OCI-LY1 (cell line): ENCODE measurements at regions not wholly inside any gene's neighbourhood (a gene's known extent, or its start where the extent isn't known, plus 50 kb on each side); places are given as distances from the start of the nearest gene placed in this dataset.

Experiments used
- CTCF ChIP-seq: fragments of 200-600 bp; sonication (generic), shearing (Covaris generic); IDR thresholded peaks from 2 replicates; pipeline ENCODE4 v1.5.1; 2017; ENCODE audit warnings: mild to moderate bottlenecking, antibody characterized with exemption, low read length, moderate library complexity, mixed read lengths
- EZH2 ChIP-seq: fragments of 200-600 bp; sonication (generic), shearing (Covaris generic); IDR thresholded peaks from 2 replicates; pipeline ENCODE4 v1.8.0; 2017; ENCODE audit warnings: borderline replicate concordance, mixed run types, mild to moderate bottlenecking, antibody characterized with exemption, low read length, moderate library complexity, mixed read lengths

- no peak for TF ChIP-seq EZH2
- TF ChIP-seq CTCF: no peak
Measured at GRCh38 chr21:16863362-16863905, 649.4 kb upstream of the CXADR start.
